ENCODE measurements at regions not wholly inside any gene's neighbourhood (a gene's known extent, or its start where the extent isn't known, plus 50 kb on each side); places are given as distances from the start of the nearest gene placed in this dataset.
"Not testable (repeated sequence)": the region's sequence is repeated elsewhere in the genome, so short reads cannot be mapped to it uniquely, and the experiment has no call there.

DNA sequence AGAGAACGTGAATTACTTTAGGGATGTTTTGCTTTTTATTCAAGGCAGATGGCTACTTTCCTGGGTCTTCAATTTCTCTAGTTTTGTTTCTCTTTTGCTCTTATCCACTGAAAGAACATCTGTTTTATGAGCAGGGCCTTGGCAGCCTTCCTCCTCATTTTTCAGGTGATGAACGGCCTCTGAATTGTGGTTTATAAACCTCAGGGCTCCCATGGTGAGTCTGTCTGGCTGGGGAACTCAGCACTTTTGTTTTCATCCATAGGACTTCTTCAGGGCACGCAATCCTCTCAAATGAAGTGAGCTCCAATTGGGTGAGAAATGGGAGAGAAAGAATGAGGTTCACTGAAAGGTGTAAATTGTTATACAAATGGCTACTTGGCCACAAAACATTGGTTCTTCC, 186.4 kb upstream of the ERCC4 start:
- no peak for DNase-seq (ENCODE audit: low read depth)

GRCh38 chr16:13739621-13740373, 180.2 kb upstream of the ERCC4 start:
- not testable (repeated sequence) for DNase-seq (ENCODE audit: low read depth)

DNA sequence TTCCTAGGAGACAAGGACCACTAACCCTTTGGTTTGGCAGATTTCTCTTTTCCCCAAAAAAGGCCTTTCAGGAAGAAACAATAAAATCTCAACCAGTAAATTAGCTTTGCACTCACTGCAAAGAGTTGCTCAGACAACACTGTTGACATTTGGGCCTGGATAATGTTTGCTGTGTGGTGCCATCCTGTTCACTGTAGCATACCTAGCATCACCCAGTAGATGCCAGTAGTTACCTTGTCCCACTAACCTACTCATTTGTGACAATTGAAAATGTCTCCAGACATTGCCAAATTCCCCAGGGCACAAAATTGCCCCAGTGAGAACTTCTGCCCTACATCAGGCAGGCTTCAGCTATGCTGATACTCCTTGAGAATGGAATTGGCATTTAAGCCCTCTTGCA, 177.0 kb upstream of the ERCC4 start:
- no peak for DNase-seq (ENCODE audit: low read depth)

DNA sequence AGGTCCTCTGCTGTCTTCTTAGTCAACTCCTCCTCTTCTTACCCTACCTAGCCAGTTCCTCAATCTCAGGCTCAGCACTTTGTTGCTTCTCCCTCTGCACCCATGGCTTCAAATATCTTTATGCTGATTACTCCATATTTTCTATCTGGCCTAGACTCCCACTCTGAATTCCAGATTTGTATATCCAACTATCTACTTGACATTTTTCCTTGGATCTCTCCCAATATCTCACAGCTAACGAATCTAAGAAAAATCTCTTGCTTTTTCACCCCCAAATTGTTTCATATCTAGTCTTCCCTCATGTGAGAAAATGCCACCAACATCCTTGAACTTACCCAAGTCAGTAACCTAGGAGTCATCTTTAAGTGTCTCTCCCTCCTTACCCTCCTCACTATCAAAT, 176.4 kb upstream of the ERCC4 start:
- no peak for DNase-seq (ENCODE audit: low read depth)

GRCh38 chr16:13756411-13757140, 163.4 kb upstream of the ERCC4 start:
- no peak for DNase-seq (ENCODE audit: low read depth)

GRCh38 chr16:13766334-13766733, 153.6 kb upstream of the ERCC4 start:
- DNase-seq (ENCODE audit: low read depth): no peak

GRCh38 chr16:13767215-13767614, 152.7 kb upstream of the ERCC4 start:
- DNase-seq (ENCODE audit: low read depth): no peak

DNA sequence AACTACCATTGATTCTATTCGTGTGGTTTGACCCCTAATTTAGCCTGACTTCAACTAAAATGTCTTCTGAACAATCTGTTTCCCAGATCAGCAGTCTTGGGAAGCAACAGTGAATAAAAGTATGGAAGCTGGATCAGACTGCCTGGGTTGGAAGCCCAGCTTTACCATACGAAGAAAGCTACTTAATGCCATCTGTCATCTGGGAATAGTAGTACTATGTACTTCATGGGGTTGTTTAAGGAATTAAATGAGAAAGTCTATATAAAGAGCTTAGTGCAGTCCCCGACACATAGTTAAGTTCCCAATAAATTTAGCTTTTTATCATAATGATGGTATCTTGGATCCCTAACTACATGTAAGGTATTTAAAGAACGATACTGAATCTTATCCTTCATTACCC, 151.5 kb upstream of the ERCC4 start:
- DNase-seq (ENCODE audit: low read depth): no peak

DNA sequence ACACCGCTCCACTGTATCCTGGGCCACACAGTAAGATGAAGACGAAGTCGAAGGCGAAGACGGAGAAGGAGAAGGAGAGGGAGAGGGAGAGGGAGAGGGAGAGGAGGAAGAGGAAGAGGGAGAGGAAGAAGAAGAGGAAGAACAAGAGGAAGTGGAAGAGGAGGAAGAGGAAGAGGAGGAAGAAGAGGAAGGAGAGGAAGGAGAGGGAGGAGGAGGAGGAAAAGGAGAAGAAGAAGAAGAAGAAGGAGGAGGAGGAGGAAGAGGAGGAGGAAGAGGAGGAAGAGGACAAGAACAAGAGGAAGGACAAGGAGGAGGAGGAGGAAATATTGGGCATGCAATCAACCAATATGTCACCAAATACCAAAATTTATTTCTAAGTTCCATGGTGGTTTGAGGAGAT, 149.5 kb upstream of the ERCC4 start:
- no peak for DNase-seq (ENCODE audit: low read depth)

GRCh38 chr16:13772782-13773181, 147.2 kb upstream of the ERCC4 start:
- DNase-seq (ENCODE audit: low read depth): no peak

- DNase-seq (ENCODE audit: low read depth): no peak
These were observed 140.3 kb upstream of the ERCC4 start for GRCh38 chr16:13779676-13780075.

DNA sequence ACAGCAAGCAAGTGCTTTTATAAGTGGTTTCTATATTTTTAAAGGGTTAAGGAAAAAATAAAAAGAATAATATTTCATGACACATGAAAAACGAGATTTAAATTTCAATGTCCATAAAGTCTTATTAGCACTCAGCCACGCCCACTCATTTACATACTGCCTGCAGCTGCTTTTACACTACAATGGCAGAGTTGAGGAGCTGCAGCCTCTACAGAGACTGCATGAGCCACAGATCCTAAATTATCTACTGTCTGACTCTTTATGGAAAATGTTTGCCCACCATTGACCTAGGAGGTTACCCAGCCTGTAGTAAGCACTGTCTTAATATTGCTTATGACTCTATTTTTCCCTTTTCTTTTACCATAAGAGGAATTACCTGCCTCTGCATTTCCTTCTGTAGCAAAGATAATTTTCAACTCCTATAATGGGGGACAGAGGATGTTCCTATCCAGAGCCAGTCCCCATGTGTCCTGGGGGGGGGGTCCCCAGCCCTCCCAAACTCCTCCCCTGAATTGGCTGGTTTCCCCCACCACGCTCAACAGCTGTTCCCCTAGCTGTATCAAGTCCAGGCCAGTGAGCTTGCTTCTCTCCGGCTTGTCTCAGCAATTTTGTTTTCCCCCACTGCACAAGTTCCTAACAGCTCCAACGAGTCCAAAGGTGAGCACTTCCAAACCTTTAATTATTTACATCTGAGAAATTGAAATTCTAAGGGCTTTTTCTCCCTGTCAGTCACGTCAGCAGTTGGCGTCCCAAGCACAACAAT, 139.4 kb upstream of the ERCC4 start:
- DNase-seq (ENCODE audit: low read depth): no peak

DNA sequence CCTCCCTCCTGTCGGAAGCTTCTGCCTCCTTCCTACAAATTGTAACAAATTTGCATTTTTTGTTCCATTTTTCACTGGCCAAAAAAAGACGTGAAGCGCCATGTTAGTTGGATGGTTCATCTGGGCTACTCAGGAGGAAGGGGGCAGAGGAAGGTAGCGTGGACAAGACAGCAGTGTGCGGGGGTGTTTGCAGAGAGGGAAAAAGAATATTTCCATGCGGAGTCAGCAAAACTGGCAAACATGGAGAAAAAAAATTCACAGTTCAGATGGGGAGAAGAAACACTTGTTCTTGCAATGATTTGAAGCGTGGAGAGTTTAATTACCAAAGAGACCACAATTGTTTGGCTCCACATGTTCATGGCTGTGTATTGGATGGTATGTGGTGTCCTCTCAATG, 138.8 kb upstream of the ERCC4 start:
- DNase-seq (ENCODE audit: low read depth): no peak

DNA sequence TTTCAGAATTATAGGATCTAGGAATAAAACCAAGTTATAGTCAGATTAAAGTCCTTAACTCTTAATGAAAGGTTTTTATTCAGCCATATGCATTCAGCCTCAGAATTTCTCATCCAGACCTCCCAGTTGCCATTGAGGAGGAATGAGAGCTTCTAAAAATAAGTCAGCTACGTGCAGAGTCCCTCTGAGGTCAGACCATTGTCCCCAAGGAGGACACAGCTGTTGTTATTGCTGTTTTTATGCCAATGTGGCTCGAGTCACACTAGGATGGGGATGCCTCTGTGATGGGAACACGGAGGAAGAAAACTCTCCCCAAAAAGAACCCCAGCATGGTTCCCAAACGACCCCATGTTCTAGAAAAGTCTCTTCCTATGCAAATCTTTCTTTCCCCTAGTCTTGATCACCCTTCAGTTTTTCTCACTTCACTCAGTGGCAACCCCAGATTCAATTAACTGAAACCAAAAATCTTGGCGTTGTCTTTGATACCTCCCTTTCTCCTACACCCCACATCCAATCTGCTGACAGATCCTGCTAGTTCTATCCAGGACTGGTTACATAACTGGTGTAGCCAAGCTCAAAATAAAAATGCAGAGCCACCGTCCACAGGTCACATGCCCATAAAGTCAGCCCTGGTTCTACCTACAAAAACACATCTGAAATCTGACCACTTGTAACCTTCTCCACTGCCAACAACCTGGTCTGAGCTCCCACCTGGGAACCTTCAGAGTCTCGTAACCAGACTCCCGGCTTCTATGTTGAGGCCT, 138.2 kb upstream of the ERCC4 start:
- DNase-seq (ENCODE audit: low read depth): no peak

GRCh38 chr16:13791095-13791494, 128.9 kb upstream of the ERCC4 start:
- DNase-seq (ENCODE audit: low read depth): no peak

- no peak for DNase-seq (ENCODE audit: low read depth)
These were observed 126.0 kb upstream of the ERCC4 start for GRCh38 chr16:13793841-13794409.

GRCh38 chr16:13795131-13795530, 124.8 kb upstream of the ERCC4 start:
- no peak for DNase-seq (ENCODE audit: low read depth)

- no peak for DNase-seq (ENCODE audit: low read depth)
These were observed 122.2 kb upstream of the ERCC4 start for GRCh38 chr16:13797718-13798117.

- DNase-seq (ENCODE audit: low read depth): no peak
These were observed 121.7 kb upstream of the ERCC4 start for GRCh38 chr16:13798211-13798610.

DNA sequence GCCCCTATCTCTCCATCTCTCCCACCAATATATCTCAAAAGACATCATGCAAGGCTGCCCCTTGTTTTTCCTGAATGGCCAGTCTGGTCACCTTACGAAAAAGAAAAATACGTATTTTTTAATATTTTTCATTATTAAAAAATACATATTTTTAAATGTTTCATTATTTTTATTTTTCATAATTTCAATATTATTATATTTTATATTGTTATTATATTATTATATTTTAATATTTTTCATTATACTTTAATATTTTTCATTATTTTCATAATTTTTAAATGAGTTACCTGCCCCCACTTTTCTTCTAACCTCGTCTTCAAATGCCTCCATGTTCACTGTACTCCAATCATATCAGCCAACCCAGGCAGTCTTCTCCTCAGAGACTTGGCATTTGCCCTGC, 116.0 kb upstream of the ERCC4 start:
- DNase-seq (ENCODE audit: low read depth): no peak

DNA sequence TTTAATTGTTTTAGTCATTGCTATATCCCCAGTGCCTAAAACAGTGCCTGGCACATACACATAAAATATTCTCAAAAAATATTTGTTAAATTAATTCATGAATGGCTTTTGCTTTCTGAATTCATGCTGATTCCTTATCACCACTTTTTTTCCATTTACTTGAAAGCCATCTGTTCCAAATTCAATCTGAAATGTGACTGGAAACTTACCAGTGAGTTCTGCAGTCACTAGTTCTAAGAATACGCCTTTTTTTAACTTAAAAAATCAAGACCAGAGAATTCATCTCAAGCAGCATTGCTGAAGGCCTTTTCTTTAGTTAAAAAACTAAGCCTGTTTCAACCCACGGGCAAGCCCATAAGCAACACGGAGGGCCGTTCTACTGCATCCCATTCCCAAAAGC, 114.0 kb upstream of the ERCC4 start:
- DNase-seq (ENCODE audit: low read depth): no peak

- DNase-seq (ENCODE audit: low read depth): no peak
These were observed 113.3 kb upstream of the ERCC4 start for GRCh38 chr16:13806671-13807070.

Measured in non-pigmented ciliary epithelial cell (primary cell).